Endothelial cell of umbilical vein (primary cell): ENCODE measurements at regions not wholly inside any gene's neighbourhood (a gene's known extent, or its start where the extent isn't known, plus 50 kb on each side); places are given as distances from the start of the nearest gene placed in this dataset.

ENCODE experiments used
- BruUV-seq: library from RNA; stranded (reverse); fragments of 400-500 nt; replicated peaks from 2 replicates; lab custom pipeline; 2021; lab: Mats Ljungman, UMichigan
- CTCF ChIA-PET: fragments of 300-600, 350-600 bp; sonication (Branson Sonifier 250); formaldehyde crosslinking; loops from one replicate; lab custom pipeline; 2021; ENCODE audit warnings: antibody characterized with exemption, inconsistent platforms; lab: Charles Lee
- POLR2A ChIA-PET: fragments of 300-600, 350-600 bp; sonication (Branson Sonifier 250); formaldehyde crosslinking; loops from one replicate; lab custom pipeline; 2021; ENCODE audit warnings: antibody characterized with exemption, inconsistent platforms; lab: Charles Lee
- DNase-seq: peaks from one replicate; pipeline ENCODE4 v3.0.0-alpha.2; 2011; ENCODE audit warnings: low read depth, low spot score
- FAIRE-seq: peaks from 2 replicates; lab custom pipeline; 2011; peaks lifted over from hg19 to GRCh38; lab: Jason Lieb, UNC
- H2AFZ ChIP-seq: 2 replicates; pipeline ENCODE4 v1.6.0; 2012; ENCODE audit warnings: low read depth, low read length, control low read depth, inconsistent platforms
- H3K27ac ChIP-seq: 2 replicates; pipeline ENCODE4 v1.5.1; 2011; ENCODE audit warnings: low read depth, mild to moderate bottlenecking, control low read depth, low read length, moderate library complexity; ENCODE audit not compliant: insufficient read depth
- H3K27me3 ChIP-seq, 2 experiments: 2 replicates each; pipeline versions ENCODE4 v1.6.0 to v1.6.1; 2011; ENCODE audit warnings: low read length in 2 of 2, mixed read lengths in 1 of 2; ENCODE audit not compliant: control insufficient read depth in 2 of 2, insufficient read depth in 2 of 2
- H3K36me3 ChIP-seq, 2 experiments: 2 replicates in 1 of 2; 3 replicates in 1 of 2; pipeline ENCODE4 v1.5.1; 2011; ENCODE audit warnings: low read length in 2 of 2, mild to moderate bottlenecking in 1 of 2, moderate library complexity in 1 of 2; ENCODE audit not compliant: control insufficient read depth in 2 of 2, insufficient read depth in 2 of 2; ENCODE audit errors: extremely low read depth in 1 of 2
- H3K4me1 ChIP-seq: 3 replicates; pipeline ENCODE4 v1.5.1; 2011; ENCODE audit warnings: mild to moderate bottlenecking, low read length; ENCODE audit not compliant: control insufficient read depth, insufficient read depth; ENCODE audit errors: extremely low read depth
- H3K4me2 ChIP-seq: 2 replicates; pipeline ENCODE4 v1.6.1; 2011; ENCODE audit warnings: low read length, control low read depth, mixed read lengths; ENCODE audit not compliant: insufficient read depth
- H3K4me3 ChIP-seq, 3 experiments: fragments of 200-600 bp in 1 of 3; sonication (generic), shearing (Covaris generic) in 1 of 3; replicated peaks in 1 of 3; 2 replicates each; pipeline ENCODE4 v1.5.1; 2011 to 2016; ENCODE audit warnings: control low read depth in 3 of 3, low read length in 3 of 3, mild to moderate bottlenecking in 2 of 3, inconsistent platforms in 1 of 3, low read depth in 1 of 3, moderate library complexity in 1 of 3; ENCODE audit not compliant: insufficient read depth in 1 of 3
- H3K79me2 ChIP-seq: 2 replicates; pipeline ENCODE4 v1.6.0; 2012; ENCODE audit warnings: low read length, inconsistent platforms; ENCODE audit not compliant: control insufficient read depth, insufficient read depth
- H3K9ac ChIP-seq: replicated peaks from 2 replicates; pipeline ENCODE3; 2011; ENCODE audit warnings: low read length, control low read depth; ENCODE audit not compliant: insufficient read depth; ENCODE audit errors: extremely low read depth
- H3K9me1 ChIP-seq: replicated peaks from 3 replicates; pipeline ENCODE4 v1.6.0; 2011; ENCODE audit warnings: mild to moderate bottlenecking, low read length; ENCODE audit not compliant: control insufficient read depth, insufficient read depth; ENCODE audit errors: extremely low read depth
- H3K9me3 ChIP-seq: replicated peaks from 2 replicates; pipeline ENCODE4 v1.5.1; 2012; ENCODE audit warnings: low read length, inconsistent platforms; ENCODE audit not compliant: control insufficient read depth, insufficient read depth
- H4K20me1 ChIP-seq: replicated peaks from 2 replicates; pipeline ENCODE3; 2011; ENCODE audit warnings: mild to moderate bottlenecking, low read length; ENCODE audit not compliant: control insufficient read depth, insufficient read depth; ENCODE audit errors: extremely low read depth
- CTCF ChIP-seq, 2 donors: IDR thresholded peaks; 1 replicate in 1 of 2; 2 replicates in 1 of 2; pipeline ENCODE4 v1.5.1; 2011; ENCODE audit warnings: low read length in 2 of 2, mild to moderate bottlenecking in 2 of 2, moderate library complexity in 2 of 2, control low read depth in 1 of 2, inconsistent platforms in 1 of 2, low read depth in 1 of 2; ENCODE audit not compliant: insufficient read depth in 1 of 2; ENCODE audit errors: extremely low read depth in 1 of 2
- EZH2 ChIP-seq: IDR thresholded peaks from 2 replicates; pipeline ENCODE4 v1.6.1; 2012; ENCODE audit warnings: borderline replicate concordance, low read depth, mild to moderate bottlenecking, moderate library complexity, low read length, inconsistent platforms; ENCODE audit not compliant: severe bottlenecking
- FOS ChIP-seq: IDR thresholded peaks from 2 replicates; pipeline ENCODE4 v1.6.1; 2011; ENCODE audit warnings: mild to moderate bottlenecking, low read length, moderate library complexity, borderline replicate concordance; ENCODE audit not compliant: insufficient read depth
- JUN ChIP-seq: IDR thresholded peaks from 2 replicates; pipeline ENCODE4 v1.6.1; 2011; ENCODE audit warnings: borderline replicate concordance, low read depth; ENCODE audit not compliant: insufficient read length, insufficient read depth
- MAX ChIP-seq: IDR thresholded peaks from 2 replicates; pipeline ENCODE4 v1.6.1; 2011; ENCODE audit not compliant: insufficient read depth, insufficient read length
- MYC ChIP-seq: IDR thresholded peaks from one replicate; pipeline ENCODE4 v1.6.1; 2011; ENCODE audit warnings: mild to moderate bottlenecking, low read depth, low read length
- POLR2A ChIP-seq: IDR thresholded peaks from 2 replicates; pipeline ENCODE4 v1.6.1; 2012; ENCODE audit warnings: low read depth, mild to moderate bottlenecking, control low read depth, low read length
- POLR2AphosphoS5 ChIP-seq: IDR thresholded peaks from 2 replicates; pipeline ENCODE4 v1.6.1; 2012; ENCODE audit warnings: low read depth, mild to moderate bottlenecking, control low read depth, low read length, moderate library complexity; ENCODE audit not compliant: insufficient read depth
- dilution Hi-C: fragments of 300-500 bp; cut with MboI; formaldehyde crosslinking; loops from one replicate; pipeline ENCODE4 v1.15.0; 2019; ENCODE audit warnings: low sequenced_read_pairs; ENCODE audit not compliant: extremely low pct_ligation_motif_present
- intact Hi-C: fragments of 100-400 bp; cut with micrococcal nuclease; formaldehyde crosslinking; loops from one replicate; pipeline ENCODE4 v1.10.0; 2022

- ChIA-PET POLR2A (no interaction called here), CTCF (no interaction called here)
- Histone ChIP-seq H4K20me1 (no peaks in the 10 kb centered on the region), H3K9me3 (no peaks in the 10 kb centered on the region), H3K9ac (no peak overlapping the region), H3K4me1 (no peaks in the 10 kb centered on the region), H3K27ac (no peak overlapping the region), H2AFZ (no peak overlapping the region), H3K79me2 (no peaks in the 10 kb centered on the region), H3K27me3 (no peaks in the 10 kb centered on the region), H3K4me2 (no peak overlapping the region), H3K36me3 (no peaks in the 10 kb centered on the region), H3K9me1 (no peaks in the 10 kb centered on the region), H3K4me3 (no peak overlapping the region)
- dilution Hi-C loops (no loop called here), intact Hi-C loops (no loop called here)
- TF ChIP-seq POLR2A (no peak), MAX (no peak), POLR2AphosphoS5 (no peak), MYC (no peak), FOS (no peak), EZH2 (no peak), CTCF (IDR thresholded peaks at IDR 0.05; ENCODE audit: extremely low read depth in 1 of 2, insufficient read depth in 1 of 2, low read depth in 1 of 2, low read length in 2 of 2) (no peak), JUN (no peak)
- DNase-seq = no peak
- no TSS peak for BruUV-seq
- FAIRE-seq = no peak
Observed at GRCh38 chr2:59905731-59906130, 647.7 kb downstream of the BCL11A start.
